ENCODE measurements at regions not wholly inside any gene's neighbourhood (a gene's known extent, or its start where the extent isn't known, plus 50 kb on each side); places are given as distances from the start of the nearest gene placed in this dataset.

- no peak for TF ChIP-seq POLR2AphosphoS5 (IDR thresholded peaks at IDR 0.05)
- TF ChIP-seq SMC3 (conservative IDR thresholded peaks at IDR 0.05; ENCODE audit: poor library complexity) = no peak
- no peak for TF ChIP-seq CTCF (IDR thresholded peaks at IDR 0.05; ENCODE audit: poor library complexity, severe bottlenecking)
- TF ChIP-seq RAD21 (conservative IDR thresholded peaks at IDR 0.05) = no peak
- TF ChIP-seq EP300 (conservative IDR thresholded peaks at IDR 0.05; ENCODE audit: poor library complexity, severe bottlenecking) = no peak
- no peak for TF ChIP-seq REST (IDR thresholded peaks at IDR 0.05; ENCODE audit: borderline replicate concordance)
- no peak for TF ChIP-seq EZH2 (IDR thresholded peaks at IDR 0.05; ENCODE audit: borderline replicate concordance, insufficient read depth, low read length, poor library complexity, severe bottlenecking)
- no peak for TF ChIP-seq MXI1 (conservative IDR thresholded peaks at IDR 0.05; ENCODE audit: poor library complexity, severe bottlenecking)
These were observed 293.9 kb downstream of the BRINP2 start for GRCh38 chr1:177464686-177465085.
